Mesothelial cell of epicardium (in vitro differentiated cells): ENCODE measurements at regions not wholly inside any gene's neighbourhood (a gene's known extent, or its start where the extent isn't known, plus 50 kb on each side); places are given as distances from the start of the nearest gene placed in this dataset.

ENCODE experiments used
- DNase-seq, 2 experiments: peaks; one replicate each; pipeline ENCODE4 v3.0.0; 2021; ENCODE audit warnings: low spot score in 2 of 2; ENCODE audit not compliant: unreplicated experiment in 2 of 2
- H3K27ac Mint-ChIP-seq: 2 replicates; pipeline ENCODE4 v1.8.0; 2021; ENCODE audit warnings: mixed read lengths
- H3K27me3 Mint-ChIP-seq: 2 replicates; pipeline ENCODE4 v1.8.0; 2021; ENCODE audit warnings: low read depth, mixed read lengths
- H3K36me3 Mint-ChIP-seq: 2 replicates; pipeline ENCODE4 v1.8.0; 2021; ENCODE audit warnings: mixed read lengths
- H3K4me1 Mint-ChIP-seq: 2 replicates; pipeline ENCODE4 v1.8.0; 2021; ENCODE audit warnings: mixed read lengths
- H3K4me3 Mint-ChIP-seq: 2 replicates; pipeline ENCODE4 v1.8.0; 2021; ENCODE audit warnings: mild to moderate bottlenecking, moderate library complexity, mixed read lengths
- H3K9me3 Mint-ChIP-seq: 2 replicates; pipeline ENCODE4 v1.8.0; 2021; ENCODE audit warnings: mixed read lengths
- CTCF ChIP-seq: fragments of 200-600 bp; sonication (generic); IDR thresholded peaks from one replicate; pipeline ENCODE4 v1.5.0; 2021; ENCODE audit warnings: antibody characterized with exemption; ENCODE audit not compliant: unreplicated experiment

- TF ChIP-seq CTCF: no peak
- no peak overlapping the region for H3K27ac Mint-ChIP-seq
- DNase-seq: no peak
- H3K4me1 Mint-ChIP-seq: peaks cover 5% of the 10 kb centered on the region
- H3K4me3 Mint-ChIP-seq: no peak overlapping the region
- no peaks in the 10 kb centered on the region for H3K36me3 Mint-ChIP-seq
- H3K9me3 Mint-ChIP-seq: peaks cover 19% of the 10 kb centered on the region
- no peaks in the 10 kb centered on the region for H3K27me3 Mint-ChIP-seq
Observed at GRCh38 chr17:54259476-54259875, 436.7 kb downstream of the KIF2B start.

GRCh38 chr17:54261465-54261864, 438.7 kb downstream of the KIF2B start:
- DNase-seq: no peak
- Mint-ChIP-seq H3K27me3 (no peaks in the 10 kb centered on the region), H3K27ac (no peak overlapping the region), H3K9me3 (peaks cover 29% of the 10 kb centered on the region), H3K4me1 (peaks cover 5% of the 10 kb centered on the region), H3K36me3 (no peaks in the 10 kb centered on the region), H3K4me3 (no peak overlapping the region)
- TF ChIP-seq CTCF: no peak

GRCh38 chr17:54269881-54270280, 447.2 kb downstream of the KIF2B start:
- no peak overlapping the region for H3K27ac Mint-ChIP-seq
- no peak for TF ChIP-seq CTCF
- DNase-seq: no peak
- peaks cover 24% of the 10 kb centered on the region for H3K9me3 Mint-ChIP-seq
- H3K27me3 Mint-ChIP-seq: no peaks in the 10 kb centered on the region
- H3K4me3 Mint-ChIP-seq: no peak overlapping the region
- no peaks in the 10 kb centered on the region for H3K36me3 Mint-ChIP-seq
- no peaks in the 10 kb centered on the region for H3K4me1 Mint-ChIP-seq

GRCh38 chr17:54270499-54270898, 447.8 kb downstream of the KIF2B start:
- no peaks in the 10 kb centered on the region for H3K27me3 Mint-ChIP-seq
- H3K4me3 Mint-ChIP-seq: no peak overlapping the region
- no peak for TF ChIP-seq CTCF
- peaks cover 20% of the 10 kb centered on the region for H3K9me3 Mint-ChIP-seq
- no peaks in the 10 kb centered on the region for H3K4me1 Mint-ChIP-seq
- no peaks in the 10 kb centered on the region for H3K36me3 Mint-ChIP-seq
- no peak overlapping the region for H3K27ac Mint-ChIP-seq
- no peak for DNase-seq

- H3K36me3 Mint-ChIP-seq: no peaks in the 10 kb centered on the region
- no peak overlapping the region for H3K4me3 Mint-ChIP-seq
- DNase-seq: no peak
- peaks cover 8% of the 10 kb centered on the region for H3K27me3 Mint-ChIP-seq
- no peaks in the 10 kb centered on the region for H3K4me1 Mint-ChIP-seq
- no peak for TF ChIP-seq CTCF
- no peak overlapping the region for H3K27ac Mint-ChIP-seq
- H3K9me3 Mint-ChIP-seq: peaks cover 3% of the 10 kb centered on the region
Observed at GRCh38 chr17:54277868-54278267, 455.1 kb downstream of the KIF2B start.

GRCh38 chr17:54280741-54281140, 458.0 kb downstream of the KIF2B start:
- Mint-ChIP-seq H3K4me3 (no peak overlapping the region), H3K36me3 (no peaks in the 10 kb centered on the region), H3K9me3 (peaks cover 3% of the 10 kb centered on the region), H3K27ac (no peak overlapping the region), H3K27me3 (peaks cover 8% of the 10 kb centered on the region), H3K4me1 (no peaks in the 10 kb centered on the region)
- no peak for DNase-seq
- no peak for TF ChIP-seq CTCF
